GM12891 (cell line): ENCODE measurements at regions not wholly inside any gene's neighbourhood (a gene's known extent, or its start where the extent isn't known, plus 50 kb on each side); places are given as distances from the start of the nearest gene placed in this dataset.

ENCODE experiments used
- PAX5 ChIP-seq: IDR thresholded peaks from 2 replicates; pipeline ENCODE4 v1.6.1; 2011; ENCODE audit warnings: low read length, moderate library complexity, mild to moderate bottlenecking; ENCODE audit not compliant: insufficient read depth, severe bottlenecking
- POLR2A ChIP-seq: IDR thresholded peaks from 2 replicates; pipeline ENCODE4 v1.6.1; 2011; ENCODE audit warnings: low read depth, low read length, control low read depth
- POLR2AphosphoS5 ChIP-seq: IDR thresholded peaks from 2 replicates; pipeline ENCODE4 v1.6.1; 2011; ENCODE audit warnings: low read depth, low read length, control low read depth

DNA sequence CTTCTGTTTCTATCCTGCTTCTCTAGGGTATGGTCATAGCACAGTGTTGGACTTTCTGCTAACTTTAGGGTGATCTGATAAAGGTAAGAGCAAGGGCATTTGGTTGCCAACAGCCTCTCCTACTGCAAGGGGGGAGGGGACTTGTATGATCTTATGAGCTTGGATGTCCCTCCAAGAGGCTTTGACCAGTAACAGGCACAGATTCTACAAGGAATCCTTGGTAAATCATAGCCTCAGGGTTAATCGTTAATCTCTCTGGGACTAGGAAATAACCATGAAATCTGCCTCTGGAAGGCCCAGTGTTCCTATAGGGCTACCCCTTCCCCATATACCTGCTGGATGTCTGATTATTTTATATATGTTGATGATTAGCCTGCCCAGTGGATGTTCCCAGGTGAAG lies 134.8 kb upstream of the TNFSF4 start:
- TF ChIP-seq POLR2AphosphoS5 (no peak), POLR2A (no peak), PAX5 (no peak)
